ELR (cell line): ENCODE measurements at regions not wholly inside any gene's neighbourhood (a gene's known extent, or its start where the extent isn't known, plus 50 kb on each side); places are given as distances from the start of the nearest gene placed in this dataset.
A peak's percentile ranks its signal among the peaks of the same experiment; 100 is the strongest.
"Not testable (repeated sequence)": the region's sequence is repeated elsewhere in the genome, so short reads cannot be mapped to it uniquely, and the experiment has no call there.

Source experiments
- DNase-seq: peaks from one replicate; pipeline ENCODE4 v3.0.0-alpha.2; 2015; ENCODE audit warnings: low read depth

GRCh38 chr2:222760301-222760897 lies 88.9 kb downstream of the MOGAT1 start:
- no peak for DNase-seq

- DNase-seq, result no peak
These were observed 90.4 kb downstream of the MOGAT1 start for GRCh38 chr2:222761888-222762287.

- no peak for DNase-seq
These were observed 90.9 kb downstream of the MOGAT1 start for GRCh38 chr2:222762342-222762741.

- DNase-seq, result not testable (repeated sequence)
These were observed 94.4 kb downstream of the MOGAT1 start for GRCh38 chr2:222765883-222766282.

GRCh38 chr2:222768019-222768418 lies 92.8 kb upstream of the ACSL3 start:
- not testable (repeated sequence) for DNase-seq

- no peak for DNase-seq
These were observed 91.4 kb upstream of the ACSL3 start for GRCh38 chr2:222769446-222769845.

- no peak for DNase-seq
These were observed 90.9 kb upstream of the ACSL3 start for GRCh38 chr2:222769941-222770340.

GRCh38 chr2:222771832-222772231 lies 89.0 kb upstream of the ACSL3 start:
- no peak for DNase-seq

- peak; percentile 69 for DNase-seq
These were observed 85.9 kb upstream of the ACSL3 start for GRCh38 chr2:222774941-222775340.

GRCh38 chr2:222776792-222777191 lies 84.0 kb upstream of the ACSL3 start:
- DNase-seq, result no peak

GRCh38 chr2:222778400-222778799 lies 82.4 kb upstream of the ACSL3 start:
- no peak for DNase-seq

GRCh38 chr2:222779145-222779832 lies 81.5 kb upstream of the ACSL3 start:
- DNase-seq, result no peak

GRCh38 chr2:222780051-222780450 lies 80.8 kb upstream of the ACSL3 start:
- DNase-seq, result no peak

- DNase-seq, result no peak
These were observed 78.6 kb upstream of the ACSL3 start for GRCh38 chr2:222782201-222782730.

GRCh38 chr2:222783592-222783991 lies 77.2 kb upstream of the ACSL3 start:
- no peak for DNase-seq

GRCh38 chr2:222790932-222791331 lies 69.9 kb upstream of the ACSL3 start:
- no peak for DNase-seq

GRCh38 chr2:222792001-222792611 lies 68.7 kb upstream of the ACSL3 start:
- DNase-seq, result no peak

- no peak for DNase-seq
These were observed 66.0 kb upstream of the ACSL3 start for GRCh38 chr2:222794585-222795449.

- no peak for DNase-seq
These were observed 65.1 kb upstream of the ACSL3 start for GRCh38 chr2:222795450-222796357.

- DNase-seq, result peak; percentile 32
These were observed 64.3 kb upstream of the ACSL3 start for GRCh38 chr2:222796413-222797103.

GRCh38 chr2:222797261-222797660 lies 63.6 kb upstream of the ACSL3 start:
- peak; percentile 54 for DNase-seq
